Large intestine (tissue), 3 donors: ENCODE measurements at regions not wholly inside any gene's neighbourhood (a gene's known extent, or its start where the extent isn't known, plus 50 kb on each side); places are given as distances from the start of the nearest gene placed in this dataset.
"Not testable (repeated sequence)": the region's sequence is repeated elsewhere in the genome, so short reads cannot be mapped to it uniquely, and the experiment has no call there.

Source experiments
- DNase-seq, 2 donors: peaks; one replicate each; pipeline versions ENCODE4 v3.0.0 to v3.0.0-alpha.2; 2013
- H3K27ac ChIP-seq: one replicate; pipeline ENCODE4 v1.5.1; 2013; ENCODE audit warnings: low read length
- H3K27me3 ChIP-seq: 2 replicates; pipeline ENCODE4 v1.6.1; 2013; ENCODE audit warnings: low read length; ENCODE audit not compliant: control insufficient read depth, insufficient read depth
- H3K36me3 ChIP-seq: 2 replicates; pipeline ENCODE4 v1.6.1; 2013; ENCODE audit warnings: low read length; ENCODE audit not compliant: control insufficient read depth, insufficient read depth
- H3K4me1 ChIP-seq: one replicate; pipeline ENCODE4 v1.6.1; 2013; ENCODE audit warnings: low read length; ENCODE audit not compliant: control insufficient read depth, insufficient read depth
- H3K4me3 ChIP-seq: one replicate; pipeline ENCODE4 v1.5.1; 2013; ENCODE audit warnings: low read length
- H3K9me3 ChIP-seq: one replicate; pipeline ENCODE4 v1.6.1; 2013; ENCODE audit warnings: mild to moderate bottlenecking, low read depth, low read length, moderate library complexity; ENCODE audit not compliant: control insufficient read depth
- WGBS: methylation state at CpG from one replicate; pipeline ENCODE4 v1.1.5; 2013; ENCODE audit warnings: low lambda C conversion rate; ENCODE audit not compliant: insufficient coverage; 5-methylcytosine and 5-hydroxymethylcytosine counted together

DNA sequence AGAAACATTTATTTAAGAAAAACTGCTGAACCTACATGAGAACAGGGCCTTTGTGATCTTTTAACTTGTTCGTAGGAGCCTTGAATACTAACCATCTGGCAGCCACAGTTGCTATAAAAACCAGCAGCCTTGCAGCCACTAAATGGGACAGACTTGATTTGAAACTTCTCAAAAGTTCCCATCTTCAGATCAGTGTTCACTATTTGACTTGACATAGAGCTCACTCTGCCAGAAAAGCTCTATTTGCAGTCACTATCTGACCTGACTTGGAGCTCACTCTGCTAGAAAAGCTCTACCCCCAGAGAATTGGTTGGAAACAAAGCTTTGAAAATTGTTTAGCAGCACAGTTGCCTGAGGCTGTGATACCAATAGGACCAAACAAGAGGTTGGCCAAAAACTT is 119.3 kb upstream of the F13A1 start:
- Histone ChIP-seq H3K27ac (no peak overlapping the region), H3K36me3 (no peaks in the 10 kb centered on the region), H3K4me1 (no peaks in the 10 kb centered on the region), H3K27me3 (no peaks in the 10 kb centered on the region), H3K9me3 (no peaks in the 10 kb centered on the region), H3K4me3 (no peak overlapping the region)
- DNase-seq = no peak
- WGBS = no CpG with 5 or more reads among the region's 1 CpG

DNA sequence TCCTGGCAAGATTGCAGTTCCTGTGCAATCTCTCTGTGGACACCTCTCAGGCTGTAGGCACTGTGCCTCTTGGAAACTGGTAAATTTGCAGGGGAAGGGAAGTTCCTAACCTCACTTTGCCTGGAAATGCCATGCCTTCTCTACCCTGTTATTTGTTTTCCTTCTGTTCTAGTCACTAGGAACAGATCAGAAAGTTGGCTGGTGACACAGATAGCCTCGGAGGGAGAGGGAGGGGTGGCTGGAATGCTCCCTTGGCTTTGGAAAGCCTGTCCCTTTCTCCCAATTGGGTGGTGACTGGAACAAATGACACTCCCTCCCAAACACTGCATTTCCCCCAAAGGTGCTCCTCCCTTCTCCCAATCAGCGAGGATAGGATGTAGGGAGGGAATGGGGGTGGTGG is 131.5 kb upstream of the F13A1 start:
- WGBS = no CpG with 5 or more reads among the region's 2 CpGs
- Histone ChIP-seq H3K4me3 (no peak overlapping the region), H3K36me3 (no peaks in the 10 kb centered on the region), H3K27ac (no peak overlapping the region), H3K9me3 (no peaks in the 10 kb centered on the region), H3K27me3 (no peaks in the 10 kb centered on the region), H3K4me1 (no peaks in the 10 kb centered on the region)
- DNase-seq = no peak

DNA sequence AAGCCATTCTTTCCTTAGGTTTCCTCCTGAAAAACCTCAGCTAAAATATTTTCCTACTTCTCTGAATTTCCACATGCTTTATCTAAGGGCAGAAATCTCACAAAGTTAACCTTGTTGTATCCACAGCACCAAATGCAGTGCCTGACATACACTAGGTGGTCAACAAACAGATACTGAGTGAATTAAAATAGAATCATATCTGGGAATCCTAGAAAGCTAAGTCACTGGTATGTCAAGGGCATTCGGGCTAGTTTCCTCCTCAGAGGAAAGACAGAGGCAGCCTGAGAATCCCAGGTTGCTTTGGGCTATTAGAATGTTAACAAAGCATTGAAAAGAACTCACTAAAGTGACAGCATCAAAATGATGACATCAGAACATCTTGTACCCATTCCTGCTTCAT is 132.7 kb upstream of the F13A1 start:
- Histone ChIP-seq H3K9me3 (no peaks in the 10 kb centered on the region), H3K27ac (no peak overlapping the region), H3K4me1 (no peaks in the 10 kb centered on the region), H3K4me3 (no peak overlapping the region), H3K27me3 (no peaks in the 10 kb centered on the region), H3K36me3 (no peaks in the 10 kb centered on the region)
- no CpG with 5 or more reads among the region's 1 CpG for WGBS
- no peak for DNase-seq

DNA sequence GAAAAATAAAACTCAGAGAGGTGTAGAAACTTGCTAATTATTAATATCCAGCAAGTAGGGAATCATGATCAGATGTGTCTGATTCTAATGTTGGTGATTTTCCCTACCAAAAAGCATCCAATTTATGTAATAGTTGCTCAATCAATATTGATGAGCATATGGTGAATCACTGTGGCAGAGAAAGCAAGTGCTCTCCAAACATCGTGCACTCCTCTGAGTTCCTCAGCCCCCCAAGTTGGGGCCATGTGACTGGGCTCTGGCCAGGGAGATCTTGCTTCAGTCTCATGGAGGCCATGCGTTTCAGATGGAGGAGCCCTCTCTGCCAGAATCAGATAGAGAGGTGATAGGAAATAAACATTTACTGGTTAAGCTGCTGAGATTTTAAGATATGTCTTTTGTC is 133.2 kb upstream of the LY86 start:
- Histone ChIP-seq H3K4me3 (no peak overlapping the region), H3K36me3 (no peaks in the 10 kb centered on the region), H3K9me3 (no peaks in the 10 kb centered on the region), H3K4me1 (no peaks in the 10 kb centered on the region), H3K27ac (no peak overlapping the region), H3K27me3 (no peaks in the 10 kb centered on the region)
- no peak for DNase-seq
- WGBS = no CpG with 5 or more reads among the region's 2 CpGs

DNA sequence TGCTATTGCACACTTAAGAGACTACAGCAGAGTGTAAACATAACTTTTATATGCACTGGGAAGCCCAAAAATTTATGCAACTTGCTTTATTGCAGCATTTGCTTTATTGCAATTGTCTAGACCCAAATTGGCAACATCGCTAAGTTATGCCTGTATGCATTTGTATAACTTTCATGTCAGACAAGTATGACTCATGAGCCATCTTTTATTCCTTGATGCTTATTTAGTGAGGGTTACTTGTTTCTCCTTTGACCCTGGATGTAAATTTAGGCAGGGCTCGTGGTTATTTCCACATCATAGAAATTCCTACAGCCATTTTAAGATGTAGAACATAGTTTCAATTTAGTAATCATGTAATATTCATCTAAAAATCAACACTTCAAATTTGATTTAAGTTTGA is 130.3 kb upstream of the LY86 start:
- Histone ChIP-seq H3K9me3 (no peaks in the 10 kb centered on the region), H3K36me3 (no peaks in the 10 kb centered on the region), H3K4me3 (no peak overlapping the region), H3K4me1 (no peaks in the 10 kb centered on the region), H3K27ac (no peak overlapping the region), H3K27me3 (no peaks in the 10 kb centered on the region)
- 50% methylated on average over 1 of the region's 2 CpGs for WGBS
- DNase-seq = no peak

DNA sequence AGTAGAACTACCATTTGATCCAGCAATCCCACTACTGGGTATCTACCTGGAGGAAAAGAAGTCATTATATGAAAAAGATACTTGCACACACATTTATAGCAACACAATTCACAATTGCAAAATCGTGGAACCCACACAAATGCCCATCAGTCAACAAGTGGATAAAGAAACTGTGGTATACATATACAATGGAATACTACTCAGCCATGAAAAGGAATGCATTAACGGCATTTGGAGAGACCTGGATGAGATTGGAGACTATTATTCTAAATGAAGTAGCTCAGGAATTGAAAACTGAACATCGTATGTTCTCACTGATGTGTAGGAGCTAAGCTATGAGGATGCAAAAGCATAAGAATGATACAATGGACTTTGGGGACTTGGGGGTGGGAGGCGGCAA is 128.6 kb upstream of the LY86 start:
- H3K36me3 ChIP-seq, H3K4me3 ChIP-seq, H3K27ac ChIP-seq, H3K9me3 ChIP-seq, DNase-seq, H3K27me3 ChIP-seq, H3K4me1 ChIP-seq: not testable (repeated sequence)
- WGBS = 88% methylated on average over 3 of the region's 4 CpGs

DNA sequence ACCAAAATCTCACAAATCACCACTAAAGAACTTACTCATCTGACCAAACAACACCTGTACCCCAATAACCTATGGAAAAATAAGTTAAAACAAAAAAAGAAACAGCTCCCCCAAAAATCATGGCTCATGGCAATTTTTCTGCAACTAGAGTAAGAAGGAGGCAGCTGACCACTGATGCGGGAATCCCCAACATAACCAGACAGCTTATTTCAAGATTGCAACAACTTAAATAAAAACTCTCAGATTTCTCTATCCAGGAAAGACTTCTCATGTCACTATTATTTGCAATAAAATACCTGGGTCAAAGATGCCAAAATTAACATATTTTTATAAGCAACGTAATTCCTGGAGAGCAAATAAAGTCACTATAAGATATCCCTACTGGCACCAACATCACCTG is 128.1 kb upstream of the LY86 start:
- no peaks in the 10 kb centered on the region for H3K36me3 ChIP-seq
- no CpG with 5 or more reads among the region's 2 CpGs for WGBS
- H3K4me3 ChIP-seq = no peak overlapping the region
- no peaks in the 10 kb centered on the region for H3K9me3 ChIP-seq
- DNase-seq = no peak
- H3K4me1 ChIP-seq = no peaks in the 10 kb centered on the region
- no peak overlapping the region for H3K27ac ChIP-seq
- no peaks in the 10 kb centered on the region for H3K27me3 ChIP-seq

DNA sequence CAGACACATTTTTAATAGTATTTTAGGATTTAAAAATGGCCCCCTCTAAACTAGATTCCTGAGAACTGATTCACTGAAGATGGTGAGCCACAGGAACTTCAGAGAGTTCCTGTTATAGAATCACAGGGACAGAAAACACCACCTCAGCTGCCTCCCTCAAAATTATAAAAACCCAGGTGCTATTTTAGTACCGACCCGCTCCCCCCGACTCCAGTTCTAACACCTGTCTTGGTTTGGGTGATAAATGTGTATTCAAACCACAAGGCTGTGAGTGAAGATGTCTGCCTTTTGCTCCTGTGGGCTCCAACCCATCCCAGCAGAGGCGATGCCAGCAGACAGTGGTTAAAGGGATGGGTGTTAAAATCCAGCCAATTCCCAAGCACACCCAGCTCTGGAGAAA is 127.4 kb upstream of the LY86 start:
- Histone ChIP-seq H3K27me3 (no peaks in the 10 kb centered on the region), H3K4me3 (no peak overlapping the region), H3K9me3 (no peaks in the 10 kb centered on the region), H3K36me3 (no peaks in the 10 kb centered on the region), H3K27ac (no peak overlapping the region), H3K4me1 (no peaks in the 10 kb centered on the region)
- DNase-seq = no peak
- WGBS = no CpG with 5 or more reads among the region's 4 CpGs

DNA sequence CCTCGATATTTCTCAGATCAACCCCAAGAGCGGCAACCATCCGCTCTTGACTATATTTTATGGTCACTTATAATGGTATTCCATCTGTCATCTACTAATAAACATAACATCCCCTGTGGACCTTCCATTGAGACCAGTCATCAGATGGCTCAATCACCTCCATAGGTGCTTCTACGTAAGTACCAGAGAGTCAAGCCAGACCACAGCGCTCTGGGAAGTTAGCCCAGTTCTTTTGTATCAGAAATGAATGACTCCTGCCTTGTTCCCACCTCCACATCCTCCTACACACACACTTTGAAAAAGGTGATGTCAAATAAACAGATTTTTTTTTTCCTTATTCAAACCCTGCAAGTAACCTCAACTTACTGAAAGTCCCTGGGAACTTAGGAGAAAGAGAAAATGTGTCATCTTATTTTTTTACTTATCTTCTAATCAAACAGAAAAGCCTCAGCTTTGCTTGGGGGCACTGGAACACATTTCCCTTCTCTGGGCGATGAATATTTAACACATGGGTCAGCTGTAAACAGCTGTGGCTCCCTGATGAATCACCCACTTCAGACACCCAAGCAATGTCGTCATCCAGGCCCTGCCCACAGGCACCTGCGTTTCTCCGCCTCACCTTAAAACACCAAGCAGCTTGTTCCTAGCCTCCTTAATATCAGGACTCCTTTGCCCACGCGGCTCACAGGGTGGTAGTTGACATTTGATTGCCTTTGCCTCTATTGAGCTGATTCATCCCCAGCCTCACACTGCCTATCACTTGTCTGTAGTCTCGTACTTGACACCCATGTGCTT is 121.4 kb upstream of the LY86 start:
- Histone ChIP-seq H3K4me1 (no peaks in the 10 kb centered on the region), H3K27me3 (no peaks in the 10 kb centered on the region), H3K27ac (no peak overlapping the region), H3K4me3 (no peak overlapping the region), H3K9me3 (no peaks in the 10 kb centered on the region), H3K36me3 (no peaks in the 10 kb centered on the region)
- 92% methylated on average over 2 of the region's 12 CpGs for WGBS
- no peak for DNase-seq

DNA sequence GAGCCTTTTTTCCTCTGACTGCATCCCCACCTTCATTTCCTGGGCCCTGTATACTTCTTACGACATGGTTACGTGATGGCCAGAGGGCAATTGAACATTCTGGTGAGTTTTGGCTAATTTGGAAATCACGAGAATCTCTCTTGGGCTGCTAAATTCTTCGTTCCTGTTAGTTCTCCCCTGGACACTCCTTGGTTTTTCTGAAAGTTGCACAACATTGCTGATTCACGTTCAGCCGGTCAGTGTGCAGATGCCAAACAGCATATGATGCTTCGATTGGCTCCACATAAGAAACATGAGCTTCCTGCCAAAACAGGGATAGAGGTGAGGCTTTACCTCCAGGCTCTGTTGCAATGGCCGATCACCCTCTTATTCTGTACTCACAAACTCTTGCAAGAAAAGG is 119.4 kb upstream of the LY86 start:
- DNase-seq = no peak
- Histone ChIP-seq H3K4me3 (no peak overlapping the region), H3K27ac (no peak overlapping the region), H3K27me3 (no peaks in the 10 kb centered on the region), H3K36me3 (no peaks in the 10 kb centered on the region), H3K4me1 (no peaks in the 10 kb centered on the region), H3K9me3 (no peaks in the 10 kb centered on the region)
- 80% methylated on average over 1 of the region's 8 CpGs for WGBS

DNA sequence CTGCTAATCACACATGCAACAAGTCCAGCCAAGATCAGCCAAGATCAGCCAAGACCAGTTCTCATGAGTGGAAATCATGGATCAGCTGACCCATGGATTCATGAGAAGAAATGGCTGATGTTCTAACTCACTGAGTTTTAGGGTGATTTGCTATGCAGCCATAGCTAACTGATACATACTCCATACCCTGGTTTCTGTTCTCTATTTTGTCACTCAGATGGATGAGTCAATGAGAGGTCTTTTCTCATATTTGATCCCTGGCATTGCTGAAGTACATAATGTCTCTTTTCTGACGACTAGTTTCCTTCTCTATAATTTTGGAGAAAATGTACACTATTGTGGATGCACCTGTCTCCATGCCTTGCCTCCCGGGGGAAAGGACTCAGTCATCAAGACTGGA is 118.4 kb upstream of the LY86 start:
- H3K4me3 ChIP-seq = no peak overlapping the region
- no peak overlapping the region for H3K27ac ChIP-seq
- H3K9me3 ChIP-seq = no peaks in the 10 kb centered on the region
- H3K4me1 ChIP-seq = no peaks in the 10 kb centered on the region
- no peaks in the 10 kb centered on the region for H3K27me3 ChIP-seq
- DNase-seq = no peak
- WGBS = no CpG with 5 or more reads among the region's 2 CpGs
- H3K36me3 ChIP-seq = no peaks in the 10 kb centered on the region
